IPS-20b (cell line): ENCODE measurements at regions not wholly inside any gene's neighbourhood (a gene's known extent, or its start where the extent isn't known, plus 50 kb on each side); places are given as distances from the start of the nearest gene placed in this dataset.

Experiments
- H3K27ac ChIP-seq: one replicate; pipeline ENCODE4 v1.5.1; 2013; ENCODE audit warnings: low read length
- H3K27me3 ChIP-seq: 2 replicates; pipeline ENCODE4 v1.6.1; 2013; ENCODE audit warnings: mild to moderate bottlenecking, low read length, inconsistent platforms; ENCODE audit not compliant: insufficient read depth
- H3K36me3 ChIP-seq: 2 replicates; pipeline ENCODE4 v1.6.1; 2013; ENCODE audit warnings: low read depth, mild to moderate bottlenecking, inconsistent platforms, low read length, moderate library complexity; ENCODE audit not compliant: insufficient read depth
- H3K4me1 ChIP-seq: 2 replicates; pipeline ENCODE4 v1.6.1; 2013; ENCODE audit warnings: mild to moderate bottlenecking, control low read depth, inconsistent platforms, low read length, moderate library complexity; ENCODE audit not compliant: insufficient read depth
- H3K4me3 ChIP-seq: 2 replicates; pipeline ENCODE4 v1.5.1; 2013; ENCODE audit warnings: mild to moderate bottlenecking, low read length, inconsistent platforms
- H3K9ac ChIP-seq: 2 replicates; pipeline ENCODE4 v1.6.1; 2013; ENCODE audit warnings: low read depth, mild to moderate bottlenecking, inconsistent platforms, low read length, moderate library complexity
- H3K9me3 ChIP-seq: 2 replicates; pipeline ENCODE4 v1.6.1; 2013; ENCODE audit warnings: mild to moderate bottlenecking, low read depth, low read length, inconsistent platforms; ENCODE audit not compliant: insufficient read depth

GRCh38 chr12:34345801-34346200 lies 323.5 kb downstream of the ALG10 start:
- Histone ChIP-seq H3K27ac (no peak overlapping the region), H3K27me3 (no peaks in the 10 kb centered on the region), H3K36me3 (no peaks in the 10 kb centered on the region), H3K9me3 (peaks cover 94% of the 10 kb centered on the region), H3K4me3 (no peak overlapping the region), H3K9ac (no peak overlapping the region), H3K4me1 (no peaks in the 10 kb centered on the region)

GRCh38 chr12:34346372-34347034 lies 324.2 kb downstream of the ALG10 start:
- Histone ChIP-seq H3K27me3 (no peaks in the 10 kb centered on the region), H3K27ac (no peak overlapping the region), H3K36me3 (no peaks in the 10 kb centered on the region), H3K9ac (no peak overlapping the region), H3K4me1 (no peaks in the 10 kb centered on the region), H3K4me3 (no peak overlapping the region), H3K9me3 (peaks cover 94% of the 10 kb centered on the region)

GRCh38 chr12:34347367-34347766 lies 325.1 kb downstream of the ALG10 start:
- no peak overlapping the region for H3K9ac ChIP-seq
- no peaks in the 10 kb centered on the region for H3K27me3 ChIP-seq
- H3K4me3 ChIP-seq: no peak overlapping the region
- H3K9me3 ChIP-seq: peaks cover 94% of the 10 kb centered on the region
- no peaks in the 10 kb centered on the region for H3K36me3 ChIP-seq
- no peak overlapping the region for H3K27ac ChIP-seq
- H3K4me1 ChIP-seq: no peaks in the 10 kb centered on the region

DNA sequence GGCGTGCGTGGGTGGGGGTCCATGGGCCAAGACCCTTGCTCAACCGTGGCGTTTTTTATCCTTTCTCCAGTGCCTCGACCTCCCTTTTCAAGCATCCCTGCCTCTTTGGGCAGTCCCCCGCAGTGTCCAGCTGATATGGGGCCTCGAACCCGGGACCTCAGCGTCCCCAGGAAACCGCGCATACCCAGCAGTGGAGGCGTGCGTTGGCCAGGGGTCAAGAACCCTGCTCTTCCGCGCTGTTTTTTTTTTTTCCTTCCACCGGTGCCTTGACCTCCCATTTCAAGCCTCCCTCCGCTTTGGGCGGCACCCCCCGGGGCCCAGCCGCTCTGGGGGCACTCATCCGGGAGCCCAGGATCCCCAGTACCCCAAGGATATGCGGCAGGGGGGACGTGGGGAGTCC lies 325.8 kb downstream of the ALG10 start:
- no peaks in the 10 kb centered on the region for H3K4me1 ChIP-seq
- no peaks in the 10 kb centered on the region for H3K27me3 ChIP-seq
- no peak overlapping the region for H3K27ac ChIP-seq
- peaks cover 94% of the 10 kb centered on the region for H3K9me3 ChIP-seq
- no peaks in the 10 kb centered on the region for H3K36me3 ChIP-seq
- H3K9ac ChIP-seq: no peak overlapping the region
- H3K4me3 ChIP-seq: no peak overlapping the region

- Histone ChIP-seq H3K9me3 (peaks cover 94% of the 10 kb centered on the region), H3K4me1 (no peaks in the 10 kb centered on the region), H3K9ac (no peak overlapping the region), H3K4me3 (no peak overlapping the region), H3K27ac (no peak overlapping the region), H3K27me3 (no peaks in the 10 kb centered on the region), H3K36me3 (no peaks in the 10 kb centered on the region)
Measured at GRCh38 chr12:34348836-34349672, 326.8 kb downstream of the ALG10 start.

DNA sequence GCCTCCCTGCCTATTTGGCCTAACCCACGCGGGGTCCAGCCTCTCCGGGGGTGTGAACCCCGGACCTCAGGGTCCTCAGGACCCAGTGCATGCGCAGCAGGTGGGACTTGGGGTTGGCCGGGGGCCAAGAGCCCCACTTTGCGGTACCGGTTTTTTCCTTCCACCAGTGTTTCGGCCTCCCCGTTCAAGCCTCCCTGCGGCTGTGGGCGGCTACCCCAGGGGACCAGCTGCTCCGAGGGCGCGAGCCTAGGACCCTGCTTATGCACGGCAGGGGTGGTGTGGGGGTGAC lies 327.3 kb downstream of the ALG10 start:
- no peak overlapping the region for H3K27ac ChIP-seq
- H3K36me3 ChIP-seq: no peaks in the 10 kb centered on the region
- H3K9me3 ChIP-seq: peaks cover 94% of the 10 kb centered on the region
- H3K4me1 ChIP-seq: no peaks in the 10 kb centered on the region
- no peak overlapping the region for H3K9ac ChIP-seq
- no peak overlapping the region for H3K4me3 ChIP-seq
- H3K27me3 ChIP-seq: no peaks in the 10 kb centered on the region

DNA sequence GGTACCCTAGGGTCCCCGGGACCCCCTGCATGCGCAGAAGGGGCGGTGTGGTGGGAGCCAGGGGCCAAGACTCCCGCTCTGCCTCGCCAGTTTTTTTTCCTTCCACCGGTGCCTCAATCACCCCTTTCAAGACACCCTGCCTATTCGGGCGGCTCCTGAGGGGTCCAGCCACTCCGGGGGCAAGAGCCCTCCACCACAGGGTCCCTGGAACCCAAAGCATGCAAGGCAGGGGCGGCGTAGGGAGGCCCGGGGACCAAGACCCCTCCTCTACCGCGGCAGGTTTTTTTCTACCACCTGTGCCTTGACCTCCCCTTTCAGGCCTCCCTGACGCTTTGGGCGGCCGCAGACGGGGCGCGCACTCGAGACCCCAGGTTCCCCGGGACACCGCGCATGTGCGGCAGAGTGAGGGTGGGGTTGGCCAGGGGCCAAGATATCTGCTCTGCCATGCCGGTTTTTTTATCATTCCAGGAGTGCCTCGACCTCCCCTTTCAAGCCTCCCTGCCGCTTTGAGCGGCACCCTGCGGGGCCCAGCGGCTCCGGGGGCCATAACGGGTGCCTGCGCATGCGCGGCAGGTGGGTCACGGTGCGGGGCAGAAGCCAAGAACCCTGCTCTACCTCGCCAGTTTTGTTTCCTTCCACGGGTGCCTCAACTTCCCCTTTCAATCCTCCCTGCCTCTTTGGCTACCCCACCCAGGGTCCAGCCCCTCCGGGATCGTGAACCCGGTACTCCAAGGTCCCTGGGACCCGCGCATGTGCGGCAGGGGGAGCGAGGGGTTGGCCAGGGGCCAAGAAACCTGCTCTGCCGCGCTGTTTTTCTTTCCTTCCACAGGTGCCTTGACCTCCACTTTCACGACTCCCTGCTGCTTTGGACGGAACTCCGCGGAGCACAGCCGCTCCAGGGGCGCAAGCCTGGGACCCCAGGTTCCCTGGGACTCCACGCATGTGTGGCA lies 328.1 kb downstream of the ALG10 start:
- no peaks in the 10 kb centered on the region for H3K4me1 ChIP-seq
- no peak overlapping the region for H3K9ac ChIP-seq
- H3K27ac ChIP-seq: no peak overlapping the region
- no peaks in the 10 kb centered on the region for H3K27me3 ChIP-seq
- H3K9me3 ChIP-seq: peaks cover 94% of the 10 kb centered on the region
- no peaks in the 10 kb centered on the region for H3K36me3 ChIP-seq
- H3K4me3 ChIP-seq: no peak overlapping the region

GRCh38 chr12:34352098-34352497 lies 329.8 kb downstream of the ALG10 start:
- H3K9ac ChIP-seq: no peak overlapping the region
- H3K27ac ChIP-seq: no peak overlapping the region
- H3K4me3 ChIP-seq: no peak overlapping the region
- peaks cover 94% of the 10 kb centered on the region for H3K9me3 ChIP-seq
- H3K36me3 ChIP-seq: no peaks in the 10 kb centered on the region
- H3K4me1 ChIP-seq: no peaks in the 10 kb centered on the region
- no peaks in the 10 kb centered on the region for H3K27me3 ChIP-seq

DNA sequence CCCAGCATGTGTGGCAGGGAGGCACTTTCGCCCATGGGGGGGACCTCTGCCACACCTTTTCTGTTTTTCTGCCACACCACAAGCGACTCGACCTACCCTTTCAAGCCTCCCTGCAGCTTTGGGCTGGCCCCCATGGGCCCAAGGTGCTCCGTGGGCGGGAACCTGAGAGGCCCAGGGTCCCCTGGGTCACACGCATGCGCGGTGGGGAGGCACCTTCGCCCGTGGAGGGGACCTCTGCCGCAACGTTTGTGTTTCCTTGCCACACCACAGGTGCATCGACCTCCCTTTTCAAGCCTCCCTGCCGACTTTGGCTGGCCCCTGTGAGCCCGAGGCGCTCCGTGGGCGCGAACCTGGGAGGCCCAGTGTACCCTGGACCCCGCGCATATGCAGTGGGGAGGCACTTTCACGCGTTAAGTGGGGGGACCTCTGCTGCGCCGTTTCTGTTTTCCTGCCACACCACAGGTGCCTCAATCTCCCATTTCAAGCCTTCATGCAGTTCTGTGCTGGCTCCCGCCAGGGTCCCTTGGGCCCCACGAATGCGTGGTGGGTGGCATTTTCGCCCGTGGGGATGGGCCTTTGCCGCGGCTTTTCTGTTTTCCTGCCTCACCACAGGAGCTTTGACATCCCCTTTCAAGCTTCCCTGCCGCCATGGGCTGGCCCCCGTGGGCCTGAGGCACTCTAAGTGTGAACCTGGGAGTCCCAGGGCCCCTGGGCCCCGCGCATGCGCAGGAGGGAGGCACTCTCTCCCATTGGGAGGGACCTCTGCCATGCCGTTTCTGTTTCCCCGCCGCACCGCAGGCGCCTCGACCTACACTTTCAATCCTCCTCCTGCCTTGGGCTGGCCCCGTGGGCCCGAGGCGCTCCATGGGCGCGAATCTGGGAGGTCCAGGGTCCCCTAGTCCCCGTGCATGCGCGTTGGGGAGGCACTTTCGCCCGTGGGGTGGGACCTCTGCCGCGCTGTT lies 332.2 kb downstream of the ALG10 start:
- Histone ChIP-seq H3K27ac (no peak overlapping the region), H3K27me3 (no peaks in the 10 kb centered on the region), H3K4me3 (no peak overlapping the region), H3K9ac (no peak overlapping the region), H3K36me3 (no peaks in the 10 kb centered on the region), H3K4me1 (no peaks in the 10 kb centered on the region), H3K9me3 (peaks cover 100% of the 10 kb centered on the region)

- no peaks in the 10 kb centered on the region for H3K4me1 ChIP-seq
- no peaks in the 10 kb centered on the region for H3K27me3 ChIP-seq
- no peak overlapping the region for H3K9ac ChIP-seq
- no peak overlapping the region for H3K27ac ChIP-seq
- H3K36me3 ChIP-seq: no peaks in the 10 kb centered on the region
- peaks cover 100% of the 10 kb centered on the region for H3K9me3 ChIP-seq
- no peak overlapping the region for H3K4me3 ChIP-seq
Measured at GRCh38 chr12:34356233-34356987, 334.1 kb downstream of the ALG10 start.
